DMS79 (cell line): ENCODE measurements at regions not wholly inside any gene's neighbourhood (a gene's known extent, or its start where the extent isn't known, plus 50 kb on each side); places are given as distances from the start of the nearest gene placed in this dataset.
"Not testable (repeated sequence)": the region's sequence is repeated elsewhere in the genome, so short reads cannot be mapped to it uniquely, and the experiment has no call there.

Source experiments
- DNase-seq: peaks from one replicate; lab custom pipeline; 2025; lab: John Stamatoyannopoulos, UW

DNA sequence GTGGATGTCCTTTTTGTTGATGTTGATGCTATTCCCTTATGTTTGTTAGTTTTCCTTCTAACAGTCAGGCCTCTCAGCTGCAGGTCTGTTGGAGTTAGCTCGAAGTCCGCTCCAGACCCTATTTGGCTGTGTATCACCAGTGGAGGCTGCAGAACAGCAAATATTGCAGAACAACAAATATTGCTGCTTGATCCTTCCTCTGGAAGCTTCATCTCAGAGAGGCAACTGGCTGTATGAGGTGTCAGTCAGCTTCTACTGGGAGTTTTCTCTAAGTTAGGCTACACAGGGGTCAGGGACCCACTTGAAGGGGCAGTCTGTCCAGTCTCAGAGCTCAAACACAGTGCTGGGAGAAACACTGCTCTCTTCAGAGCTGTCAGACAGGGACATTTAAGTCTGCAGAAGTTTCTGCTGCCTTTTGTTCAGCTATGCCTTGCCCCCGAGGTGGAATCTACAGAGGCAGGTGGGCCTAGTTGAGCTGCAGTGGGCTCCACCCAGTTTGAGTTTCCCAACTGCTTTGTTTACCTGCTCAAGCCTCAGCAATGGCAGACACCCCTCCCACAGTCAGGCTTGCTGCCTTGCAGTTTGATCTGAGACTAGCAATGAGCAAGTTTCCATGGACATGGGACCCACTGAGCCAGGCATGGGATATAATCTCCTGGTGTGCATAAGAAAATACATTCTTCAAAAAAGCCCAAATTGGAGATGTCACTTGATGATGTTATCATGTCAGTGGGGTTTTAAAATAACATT lies 99.5 kb downstream of the KDM5D start:
- DNase-seq: no peak

DNA sequence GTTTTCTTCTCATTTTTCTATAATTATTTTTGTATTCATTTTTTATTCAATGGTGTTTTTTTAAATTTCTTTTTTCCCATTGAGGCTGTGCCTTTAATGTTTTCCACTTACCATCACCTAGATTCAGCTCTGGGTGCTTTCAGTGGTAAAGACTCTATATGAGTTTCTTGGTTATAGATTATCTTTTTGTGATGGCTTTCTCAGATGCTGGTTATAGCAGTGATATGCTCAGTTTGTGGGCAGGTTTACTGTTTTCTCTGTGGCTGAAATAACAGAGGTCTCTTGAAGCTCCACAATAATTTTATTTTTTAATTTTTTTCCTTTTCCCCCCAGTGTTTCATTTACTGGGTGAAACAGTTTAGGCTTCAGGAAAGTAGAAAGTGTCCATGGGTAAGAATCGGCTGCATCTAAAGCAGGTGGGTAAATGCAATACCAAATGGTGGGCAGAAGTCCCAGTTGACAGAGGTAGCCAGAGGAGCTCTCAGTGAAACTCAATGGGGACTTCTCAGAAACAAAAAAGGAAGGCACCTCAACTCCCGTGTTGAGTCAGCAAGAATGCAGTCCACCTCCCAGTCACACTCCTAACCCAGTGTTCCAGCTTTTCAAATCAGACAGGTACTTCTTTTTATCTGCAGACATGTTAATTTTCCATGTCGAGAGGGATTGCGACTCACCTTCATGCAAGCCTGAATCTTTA lies 106.7 kb downstream of the KDM5D start:
- DNase-seq: no peak

DNA sequence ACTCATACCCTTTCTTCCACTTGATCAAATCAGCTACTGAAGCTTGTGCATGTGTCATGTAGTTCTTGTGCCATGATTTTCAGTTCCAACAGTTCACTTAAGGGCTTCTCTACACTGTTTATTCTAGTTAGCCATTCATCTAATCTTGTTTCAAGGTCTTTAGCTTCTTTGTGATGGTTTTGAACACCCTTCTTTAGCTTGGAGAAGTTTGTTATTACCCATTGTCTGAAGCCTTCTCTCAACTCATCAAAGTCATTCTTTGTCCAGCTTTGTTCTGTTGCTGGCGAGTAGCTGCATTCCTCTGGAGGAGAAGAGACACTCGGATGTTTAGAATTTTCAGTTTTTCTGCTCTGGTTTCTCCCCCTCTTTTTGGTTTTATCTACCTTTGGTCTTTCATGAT lies 115.6 kb downstream of the KDM5D start:
- no peak for DNase-seq

DNA sequence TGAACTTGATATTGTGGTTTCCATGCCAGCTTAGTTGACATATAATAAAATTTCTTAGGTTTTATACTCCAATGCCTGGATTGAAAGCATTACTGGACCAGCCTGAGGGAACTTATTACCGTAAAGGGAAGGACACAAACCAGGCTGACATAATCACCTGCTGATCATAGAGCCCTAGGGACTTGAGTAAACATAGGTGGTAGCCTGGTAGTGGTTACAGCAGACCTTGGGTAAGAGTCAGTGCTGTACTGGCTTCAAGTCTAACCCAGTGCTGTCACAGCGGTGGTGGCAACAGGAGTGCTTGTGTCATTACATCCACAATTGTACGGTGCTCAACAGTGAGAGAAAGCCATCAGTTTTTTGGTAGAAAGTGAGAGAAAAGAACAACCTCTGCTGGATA lies 122.1 kb downstream of the KDM5D start:
- DNase-seq: no peak

DNA sequence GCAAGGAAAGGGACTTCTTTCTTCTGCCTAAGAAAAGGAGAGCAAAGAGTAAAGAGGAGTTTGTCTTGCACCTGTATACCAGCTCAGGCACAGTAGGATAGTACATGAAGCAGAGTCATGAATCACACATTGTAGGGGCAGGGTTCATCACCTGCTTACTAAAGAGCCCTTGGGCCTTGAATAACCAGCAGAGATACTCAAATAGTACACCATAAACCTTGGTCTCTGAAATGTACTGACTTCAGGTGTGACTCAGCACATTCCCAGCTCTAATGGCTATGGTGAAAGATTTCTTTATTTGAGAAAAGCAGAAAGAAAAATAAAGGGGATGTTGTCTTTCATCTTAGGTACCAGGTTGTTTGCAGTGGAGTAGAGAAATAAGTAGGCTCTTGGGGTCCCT lies 122.8 kb downstream of the KDM5D start:
- DNase-seq: no peak

DNA sequence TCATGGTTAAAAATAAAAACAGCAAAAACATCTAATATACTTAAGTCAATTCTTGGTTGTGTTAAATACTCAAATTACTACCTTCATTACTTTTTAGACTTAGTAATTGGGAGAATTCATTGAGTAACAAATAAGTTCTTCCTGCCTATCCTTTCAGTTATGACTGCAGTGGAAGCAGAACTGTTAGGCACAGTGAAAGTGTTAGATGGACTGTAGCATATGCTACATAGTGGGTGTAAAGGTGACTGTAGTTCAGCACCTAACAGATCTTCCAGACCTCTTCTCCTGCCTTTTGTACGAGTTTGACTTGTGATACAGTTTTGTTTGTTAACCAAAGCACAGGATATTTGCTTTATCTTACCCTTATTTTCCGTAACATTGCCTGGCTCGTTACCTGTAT lies 143.4 kb downstream of the KDM5D start:
- no peak for DNase-seq

DNA sequence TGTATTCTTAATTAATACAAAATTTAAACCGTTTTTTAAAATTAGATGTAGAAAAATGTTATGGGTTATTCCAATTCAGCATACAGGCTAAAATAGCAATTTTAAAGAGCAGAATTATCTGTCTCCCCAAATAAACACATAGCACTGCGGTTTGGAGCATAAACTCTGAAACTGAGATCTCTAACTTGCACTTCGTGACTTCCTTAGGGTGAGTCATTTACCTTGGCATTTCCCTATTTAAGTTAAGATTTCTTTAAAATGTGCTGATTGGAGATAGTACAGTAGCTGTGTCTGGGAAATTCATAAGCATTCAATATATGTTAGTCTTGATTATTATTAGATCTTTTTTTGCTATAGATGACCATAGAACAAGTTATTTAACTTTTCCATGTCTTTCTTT lies 143.8 kb downstream of the KDM5D start:
- DNase-seq: no peak

DNA sequence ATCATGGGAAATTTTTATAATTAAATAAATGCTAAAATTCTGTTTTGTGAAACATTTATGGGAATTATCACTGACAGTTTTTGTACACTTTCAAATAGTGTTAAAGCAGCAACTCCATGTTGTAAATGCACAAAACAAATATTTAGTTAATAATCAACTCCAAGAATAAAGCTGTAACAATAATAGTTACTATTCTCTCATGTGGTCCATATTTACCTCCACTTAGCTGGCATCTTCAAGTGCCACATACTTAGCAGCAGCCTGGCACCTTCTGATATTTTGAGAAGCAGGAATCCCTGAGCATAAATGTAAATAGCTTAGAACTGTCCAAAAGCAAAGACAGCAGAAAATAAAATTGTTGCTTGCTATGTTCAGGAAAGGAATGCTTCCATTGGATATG lies 154.3 kb downstream of the KDM5D start:
- DNase-seq: no peak

DNA sequence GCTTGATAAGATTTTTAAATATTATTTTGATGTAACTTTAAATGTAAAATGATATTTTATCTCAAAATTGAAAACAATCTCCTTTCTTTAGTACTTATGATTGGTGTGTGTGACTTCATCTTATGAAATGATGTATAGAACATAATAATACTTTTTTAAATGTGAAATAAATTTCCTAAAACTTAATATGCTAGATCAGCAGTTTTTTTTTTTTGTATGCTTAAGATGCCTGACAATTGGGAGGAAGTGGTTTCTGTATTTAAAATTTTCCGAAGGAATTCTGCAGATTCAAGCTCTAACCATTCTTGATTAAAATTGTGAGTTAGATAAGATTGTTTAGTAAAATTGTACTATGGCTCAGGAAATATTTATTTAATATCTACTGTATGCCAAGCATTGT lies 154.9 kb downstream of the KDM5D start:
- DNase-seq: no peak

DNA sequence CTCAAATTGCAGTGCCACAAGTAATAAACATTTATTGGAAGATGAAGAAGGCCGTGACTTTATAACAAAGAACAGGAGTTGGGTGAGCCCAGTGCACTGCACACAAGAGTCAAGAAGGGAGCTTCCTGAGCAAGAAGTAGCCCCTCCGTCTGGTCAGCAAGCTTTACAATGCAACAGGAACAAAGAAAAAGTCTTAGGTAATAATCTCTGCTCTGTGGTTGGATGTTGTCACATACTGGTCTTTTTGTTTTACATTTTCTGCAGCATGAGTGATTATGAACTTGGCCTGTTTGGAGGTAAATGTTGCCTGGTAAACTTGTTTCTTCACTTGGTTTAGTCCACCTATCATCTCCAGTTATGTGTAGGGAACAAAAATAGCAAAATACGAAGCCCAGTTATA lies 157.2 kb downstream of the KDM5D start:
- no peak for DNase-seq

DNA sequence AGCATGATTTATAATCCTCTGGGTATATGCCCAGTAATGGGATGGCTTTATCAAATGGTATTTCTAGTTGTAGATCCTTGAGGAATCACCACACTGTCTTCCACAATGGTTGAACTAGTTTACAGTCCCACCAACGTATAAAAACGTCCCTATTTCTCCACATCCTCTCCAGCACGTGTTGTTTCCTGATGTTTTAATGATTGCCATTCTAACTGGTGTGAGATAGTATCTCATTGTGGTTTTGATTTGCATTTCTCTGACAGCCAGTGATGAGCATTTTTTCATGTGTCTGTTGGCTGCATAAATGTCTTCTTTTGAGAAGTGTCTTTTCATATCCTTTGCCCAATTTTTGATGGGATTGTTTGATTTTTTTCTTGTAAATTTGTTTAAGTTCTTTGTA lies 163.5 kb downstream of the KDM5D start:
- DNase-seq: not testable (repeated sequence)

DNA sequence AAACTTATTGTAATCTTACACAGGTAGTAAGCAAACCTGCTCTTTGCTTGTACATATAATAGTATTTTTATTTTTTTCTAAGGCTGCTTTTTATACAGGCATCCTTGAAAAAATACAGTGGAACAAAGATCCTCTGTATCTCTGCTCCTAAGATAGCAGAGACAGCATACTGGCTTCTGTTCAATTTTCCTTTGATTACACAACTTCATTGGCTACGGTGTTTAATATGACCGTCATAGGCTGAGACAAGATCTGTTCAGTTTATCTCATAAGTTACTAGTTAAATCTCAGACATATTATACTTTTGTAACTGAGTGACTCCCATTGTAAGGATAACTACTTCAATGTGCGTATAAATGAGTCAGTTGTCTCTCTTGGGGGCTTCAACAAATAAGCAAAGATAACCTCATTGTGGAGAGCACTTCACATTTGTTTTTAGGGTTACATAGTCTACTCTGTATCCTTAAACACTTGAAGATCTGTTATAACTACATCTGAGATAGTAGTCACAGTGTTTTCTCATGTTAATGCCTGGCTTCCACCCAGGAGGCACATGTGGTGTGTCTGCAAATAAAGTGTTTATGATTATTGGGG lies 166.1 kb downstream of the KDM5D start:
- DNase-seq: no peak

DNA sequence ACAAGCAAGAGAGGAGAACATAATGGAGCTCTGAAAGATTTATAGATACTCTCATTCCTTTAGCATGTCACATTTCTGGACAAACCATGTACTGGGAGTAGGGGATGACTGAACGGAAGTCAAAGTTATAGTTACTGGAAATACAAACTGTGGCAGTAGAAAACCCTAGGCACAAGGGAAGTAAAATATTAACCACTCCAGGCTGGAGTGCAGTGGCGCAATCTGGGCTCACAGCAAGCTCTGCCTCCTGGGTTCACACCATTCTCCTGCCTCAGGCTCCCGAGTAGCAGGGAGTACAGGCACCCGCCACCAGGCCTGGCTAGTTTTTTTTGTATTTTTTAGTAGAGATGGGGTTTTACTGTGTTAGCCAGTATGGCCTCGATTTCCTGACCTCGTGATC lies 167.3 kb downstream of the KDM5D start:
- no peak for DNase-seq

DNA sequence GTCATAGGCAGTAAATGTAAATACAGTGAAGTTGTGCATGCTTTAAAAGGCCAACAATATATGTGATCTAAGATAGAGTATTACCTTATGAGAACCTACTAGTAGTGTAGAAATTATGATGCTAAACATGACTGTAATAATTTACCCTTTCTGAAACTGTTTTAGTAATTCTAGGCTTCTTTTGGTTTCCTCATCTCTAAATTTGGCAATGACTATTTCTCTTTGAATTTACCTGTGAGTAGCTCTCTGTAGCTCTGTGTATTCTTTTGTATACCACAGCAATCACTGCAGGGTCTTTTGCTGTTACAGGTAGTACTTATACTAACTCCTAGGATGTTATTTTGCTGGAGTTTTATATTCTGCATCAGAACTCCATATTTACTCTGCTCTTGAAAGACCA lies 169.6 kb downstream of the KDM5D start:
- no peak for DNase-seq

DNA sequence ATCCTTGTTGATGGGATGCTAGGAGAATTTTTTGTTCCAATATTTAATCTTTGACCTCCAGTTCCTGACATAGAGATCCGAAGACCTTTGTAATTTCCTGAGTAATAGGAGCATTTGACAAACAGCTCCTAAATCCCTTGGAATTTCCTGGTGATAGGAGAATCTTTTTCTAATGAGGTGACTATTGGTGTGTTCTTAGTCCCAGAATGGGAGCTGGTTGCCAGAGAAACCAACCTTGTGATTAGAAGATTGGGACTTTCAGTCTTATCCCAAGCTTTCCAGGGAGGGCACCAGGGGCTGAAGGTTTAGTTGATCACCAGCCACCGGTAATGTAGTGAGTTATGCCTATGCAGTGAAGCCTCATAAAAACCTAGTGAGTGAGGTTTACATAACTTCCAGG lies 170.9 kb downstream of the KDM5D start:
- DNase-seq: no peak

DNA sequence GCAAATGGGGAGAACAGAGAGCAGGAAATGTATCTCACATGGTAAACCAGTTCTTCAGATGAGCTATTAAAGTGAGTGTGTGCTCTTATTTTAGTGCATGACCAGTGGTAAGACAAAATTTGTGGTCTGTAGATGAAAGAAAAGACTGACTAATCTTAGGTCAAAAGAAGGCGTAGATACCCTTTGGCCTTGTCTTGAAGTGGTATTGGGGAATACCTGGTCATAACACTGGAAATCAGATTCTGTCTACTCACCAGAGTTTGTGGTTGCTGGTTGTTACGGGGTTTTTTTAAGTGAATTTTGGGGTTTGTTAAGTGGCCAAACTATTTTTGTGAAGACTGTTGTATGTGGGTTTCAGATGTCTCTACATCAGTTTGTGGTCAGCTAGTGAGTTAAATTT lies 173.5 kb downstream of the KDM5D start:
- DNase-seq: no peak

DNA sequence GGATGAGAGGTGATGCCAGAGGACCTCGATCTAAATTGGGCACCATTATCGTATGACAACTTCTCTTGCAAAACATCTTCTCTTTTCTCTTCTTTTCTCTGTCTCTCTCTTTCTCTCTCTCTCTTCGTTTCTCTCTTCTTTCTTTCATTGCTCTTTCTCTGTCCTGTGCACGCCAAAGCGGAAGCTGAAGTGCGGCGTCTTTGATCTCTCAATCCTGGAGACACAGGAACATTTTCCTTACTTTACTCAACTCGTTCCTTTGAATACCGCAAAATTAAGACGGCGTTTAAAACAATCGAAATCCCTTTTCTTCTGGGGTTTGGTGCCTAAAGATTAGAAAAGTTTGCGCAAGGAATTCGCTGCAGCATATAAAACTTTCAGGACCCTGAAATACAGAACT lies 176.6 kb downstream of the KDM5D start:
- no peak for DNase-seq

DNA sequence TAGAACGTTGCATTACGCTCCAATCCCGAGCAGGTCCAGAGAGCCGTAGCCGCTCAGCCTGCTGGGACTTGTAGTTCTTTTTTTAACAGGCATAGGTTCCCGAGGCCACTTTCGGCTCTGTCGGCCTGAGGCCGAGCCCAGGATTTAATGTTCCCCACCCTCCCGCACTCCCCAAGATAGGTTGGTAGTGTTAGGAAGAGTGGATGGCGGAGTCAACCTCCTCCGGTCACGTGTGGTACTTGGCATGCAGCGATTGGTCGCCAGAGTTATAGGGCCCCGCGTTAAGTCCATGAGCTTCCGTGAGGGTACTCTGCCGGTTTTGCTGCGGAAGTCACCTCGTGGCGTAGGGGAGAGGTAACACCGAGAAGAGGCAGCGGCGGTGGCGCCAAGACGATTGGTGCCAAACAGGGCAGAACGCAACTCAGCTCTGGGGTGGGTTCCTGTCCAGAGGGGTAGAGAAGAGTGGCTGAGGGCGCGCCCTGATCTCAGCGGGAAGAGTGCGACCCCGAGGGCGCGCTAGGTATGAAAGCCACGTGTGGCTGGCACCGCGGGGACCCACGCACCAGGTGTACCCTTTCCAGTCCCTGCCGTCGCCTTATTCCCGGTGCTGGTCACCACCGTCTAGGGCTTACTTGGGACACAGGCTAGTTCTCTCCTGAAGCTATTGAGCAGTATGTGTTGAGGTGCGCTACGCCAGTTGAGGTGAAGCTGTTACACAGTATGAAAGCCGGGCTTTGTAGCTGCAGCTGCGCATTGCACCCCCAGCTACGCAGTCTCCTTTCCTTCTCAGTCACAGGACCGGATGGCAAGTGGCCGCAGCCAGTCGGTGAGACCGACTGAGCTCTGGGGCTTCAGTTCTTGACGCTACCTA lies 177.2 kb downstream of the KDM5D start:
- DNase-seq: peak; percentile 78

DNA sequence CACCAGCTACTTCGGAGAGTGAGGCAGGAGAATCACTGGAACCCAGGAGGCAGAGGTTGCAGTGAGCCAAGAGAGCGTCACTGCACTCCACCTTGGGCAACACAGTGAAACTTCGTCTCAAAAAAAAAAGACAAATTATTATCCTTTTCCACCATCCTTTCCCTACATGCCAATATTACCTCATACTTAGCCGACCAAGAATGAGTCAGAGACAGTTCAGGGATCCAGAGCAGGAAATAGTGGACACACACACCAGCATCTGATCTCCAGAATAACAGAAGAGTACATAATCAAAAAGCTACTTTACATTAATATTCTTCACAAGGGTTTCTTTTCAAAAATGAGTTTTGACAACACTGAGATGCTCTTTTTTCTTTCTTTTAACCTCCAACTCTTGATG lies 185.4 kb downstream of the KDM5D start:
- DNase-seq: no peak

DNA sequence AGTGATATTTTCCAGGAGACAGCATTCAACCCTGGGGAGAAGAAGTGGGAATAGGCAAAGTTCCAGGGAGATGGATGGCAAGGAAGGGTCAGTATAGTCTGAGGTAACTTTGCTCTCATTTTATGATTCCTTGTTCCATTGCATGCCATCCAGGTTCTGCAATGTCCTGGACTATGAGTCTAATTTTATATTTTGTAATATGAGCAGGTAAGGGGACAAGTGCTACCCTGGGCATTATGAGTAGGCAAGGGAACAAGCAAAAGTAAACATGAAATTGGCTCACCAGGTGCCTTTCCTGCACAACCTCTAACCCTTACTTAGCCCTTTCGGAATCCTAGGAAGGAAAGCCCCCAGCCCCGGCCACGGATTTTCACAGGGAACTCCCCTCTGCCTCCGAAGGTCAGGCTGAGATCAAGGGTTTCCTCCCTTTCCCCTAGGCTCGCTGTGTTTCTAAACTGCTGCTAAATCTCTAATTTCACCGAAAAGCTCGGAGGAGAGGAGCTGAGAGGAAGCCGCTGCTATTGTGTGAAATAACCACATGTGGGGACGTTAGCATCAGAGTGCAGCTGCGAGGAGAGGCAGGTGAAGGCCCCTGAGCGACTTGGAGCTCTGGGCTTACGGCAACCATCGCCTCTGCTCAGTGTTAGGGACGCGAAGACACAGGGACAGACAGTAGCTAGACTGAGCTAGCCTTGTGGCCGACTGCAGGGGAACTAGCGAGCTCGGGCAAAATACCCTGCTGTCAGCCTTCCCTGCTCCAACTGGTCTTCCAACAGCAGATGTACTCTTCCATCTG lies 194.7 kb downstream of the KDM5D start:
- DNase-seq: no peak

DNA sequence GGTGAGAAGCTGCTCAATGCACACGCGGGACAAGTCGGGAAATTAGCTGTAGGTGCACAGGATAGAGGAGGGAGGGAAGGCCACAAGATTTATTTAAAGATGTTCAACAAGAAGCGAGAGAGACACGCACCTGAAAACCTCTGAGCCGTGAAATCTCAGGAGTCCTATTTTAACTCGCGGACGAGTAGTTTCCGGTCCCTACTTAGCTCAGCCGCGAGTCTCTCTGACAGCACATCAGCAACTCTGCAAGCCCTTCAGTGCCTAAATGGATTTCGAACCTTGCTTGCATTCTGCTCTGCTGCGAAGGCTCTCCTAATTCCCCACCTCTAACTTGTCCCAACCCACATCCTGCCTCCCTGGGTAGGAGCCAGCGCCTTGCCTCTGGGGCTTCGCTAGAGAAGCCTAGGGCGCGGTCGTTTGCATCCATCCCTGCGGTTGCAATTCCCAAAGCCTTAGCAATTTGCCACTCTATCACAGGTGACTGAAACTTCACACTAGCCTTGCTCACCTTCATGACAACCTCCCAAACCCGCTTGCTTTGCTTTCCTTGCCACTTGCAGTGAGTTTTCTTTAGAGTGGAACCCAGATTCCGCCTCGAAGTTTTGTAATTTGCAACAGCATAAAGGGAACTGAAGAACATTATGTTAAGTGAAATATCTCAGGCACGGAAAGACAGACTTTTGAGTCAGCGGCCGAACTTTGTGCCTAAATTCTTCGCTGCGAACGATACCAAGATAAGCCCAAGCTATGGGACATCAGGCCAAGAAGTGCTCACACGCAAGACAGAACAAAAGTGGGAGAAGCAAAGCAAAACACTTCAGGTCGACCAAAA lies 202.8 kb downstream of the KDM5D start:
- no peak for DNase-seq
